ENCODE measurements at regions not wholly inside any gene's neighbourhood (a gene's known extent, or its start where the extent isn't known, plus 50 kb on each side); places are given as distances from the start of the nearest gene placed in this dataset.
"Not testable (repeated sequence)": the region's sequence is repeated elsewhere in the genome, so short reads cannot be mapped to it uniquely, and the experiment has no call there.

- no peak overlapping the region for H3K27ac ChIP-seq (ENCODE audit: low read depth, low read length)
- no peaks in the 10 kb centered on the region for H3K27me3 ChIP-seq (ENCODE audit: control insufficient read depth in 2 of 2, insufficient read depth in 2 of 2, low read length in 2 of 2)
- no peak overlapping the region for H3K4me3 ChIP-seq (ENCODE audit: low read length)
- H3K4me1 Mint-ChIP-seq, result no peaks in the 10 kb centered on the region
- CTCF ChIA-PET, result no interaction called here
- peaks cover 0 to 15% (median 2%) of the 10 kb centered on the region in 11 donors for H3K9me3 Mint-ChIP-seq
- POLR2A ChIA-PET, result no interaction called here
- H3K27me3 Mint-ChIP-seq, result no peaks in the 10 kb centered on the region
- no peaks in the 10 kb centered on the region for H3K4me1 ChIP-seq (ENCODE audit: control insufficient read depth in 2 of 2, insufficient read depth in 2 of 2, low read length in 2 of 2)
- no peak overlapping the region for H3K27ac Mint-ChIP-seq
- no peaks in the 10 kb centered on the region for H3K9me3 ChIP-seq (ENCODE audit: control insufficient read depth in 2 of 3, low read length in 3 of 3)
- no peaks in the 10 kb centered on the region for H3K36me3 ChIP-seq (ENCODE audit: control insufficient read depth in 2 of 3, insufficient read depth in 3 of 3, low read length in 3 of 3)
- intact Hi-C loops (cut with micrococcal nuclease), result no loop called here
- ATAC-seq, result no peak
- no peak overlapping the region for H3K4me3 Mint-ChIP-seq
- no peak for DNase-seq
- no peaks in the 10 kb centered on the region for H3K36me3 Mint-ChIP-seq
These were observed 96.7 kb upstream of the TRPC4 start for GRCh38 chr13:37966266-37966665.

DNA sequence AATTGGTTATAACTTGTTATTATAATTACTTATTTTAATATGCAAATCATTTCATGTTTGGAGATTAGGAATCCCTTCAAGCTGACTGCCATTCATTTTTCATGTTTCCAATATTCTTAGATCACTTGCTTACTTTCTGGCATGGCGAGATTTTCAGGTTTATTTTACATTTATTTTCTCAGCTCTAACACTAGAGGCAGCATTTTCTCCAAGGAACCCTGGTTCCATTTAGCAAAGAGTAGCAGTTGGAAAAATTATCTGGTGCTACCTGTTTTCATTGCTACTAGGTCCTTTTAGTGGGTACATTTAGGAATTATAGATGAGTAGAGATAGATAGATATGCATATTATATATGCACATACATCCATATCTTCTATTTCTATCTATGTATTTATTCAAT lies 90.9 kb upstream of the TRPC4 start:
- no peak overlapping the region for H3K4me3 Mint-ChIP-seq
- H3K4me3 ChIP-seq (ENCODE audit: low read length), result no peak overlapping the region
- H3K27me3 ChIP-seq (ENCODE audit: control insufficient read depth in 2 of 2, insufficient read depth in 2 of 2, low read length in 2 of 2), result no peaks in the 10 kb centered on the region
- H3K4me1 ChIP-seq (ENCODE audit: control insufficient read depth in 2 of 2, insufficient read depth in 2 of 2, low read length in 2 of 2), result no peaks in the 10 kb centered on the region
- no peaks in the 10 kb centered on the region for H3K36me3 Mint-ChIP-seq
- H3K27ac Mint-ChIP-seq, result no peak overlapping the region
- ATAC-seq, result no peak
- no peaks in the 10 kb centered on the region for H3K4me1 Mint-ChIP-seq
- no peaks in the 10 kb centered on the region for H3K27me3 Mint-ChIP-seq
- H3K27ac ChIP-seq (ENCODE audit: low read depth, low read length), result no peak overlapping the region
- peaks cover 0 to 16% (median 0%) of the 10 kb centered on the region in 11 donors for H3K9me3 Mint-ChIP-seq
- ChIA-PET CTCF (no interaction called here), POLR2A (no interaction called here)
- intact Hi-C loops (cut with micrococcal nuclease), result no loop called here
- DNase-seq, result no peak
- no peaks in the 10 kb centered on the region for H3K36me3 ChIP-seq (ENCODE audit: control insufficient read depth in 2 of 3, insufficient read depth in 3 of 3, low read length in 3 of 3)
- H3K9me3 ChIP-seq (ENCODE audit: control insufficient read depth in 2 of 3, low read length in 3 of 3), result no peaks in the 10 kb centered on the region

- Histone ChIP-seq H3K27me3 (ENCODE audit: control insufficient read depth in 2 of 2, insufficient read depth in 2 of 2, low read length in 2 of 2) (no peaks in the 10 kb centered on the region), H3K27ac (ENCODE audit: low read depth, low read length) (no peak overlapping the region), H3K4me1 (ENCODE audit: control insufficient read depth in 2 of 2, insufficient read depth in 2 of 2, low read length in 2 of 2) (no peaks in the 10 kb centered on the region), H3K36me3 (ENCODE audit: control insufficient read depth in 2 of 3, insufficient read depth in 3 of 3, low read length in 3 of 3) (no peaks in the 10 kb centered on the region), H3K9me3 (ENCODE audit: control insufficient read depth in 2 of 3, low read length in 3 of 3) (no peaks in the 10 kb centered on the region), H3K4me3 (ENCODE audit: low read length) (no peak overlapping the region)
- no peak for DNase-seq
- Mint-ChIP-seq H3K36me3 (no peaks in the 10 kb centered on the region), H3K27ac (no peak overlapping the region), H3K9me3 (peaks cover 0 to 13% (median 0%) of the 10 kb centered on the region in 11 donors), H3K4me3 (no peak overlapping the region), H3K27me3 (no peaks in the 10 kb centered on the region), H3K4me1 (no peaks in the 10 kb centered on the region)
- ChIA-PET POLR2A (no interaction called here), CTCF (interaction anchor here (0.7 kb wide), 1 partner anchor 251 kb away, joined by 3 read pairs; no protein-coding TSS in a partner anchor)
- no peak for ATAC-seq
- intact Hi-C loops (cut with micrococcal nuclease), result no loop called here
These were observed 89.7 kb upstream of the TRPC4 start for GRCh38 chr13:37959284-37959683.

DNA sequence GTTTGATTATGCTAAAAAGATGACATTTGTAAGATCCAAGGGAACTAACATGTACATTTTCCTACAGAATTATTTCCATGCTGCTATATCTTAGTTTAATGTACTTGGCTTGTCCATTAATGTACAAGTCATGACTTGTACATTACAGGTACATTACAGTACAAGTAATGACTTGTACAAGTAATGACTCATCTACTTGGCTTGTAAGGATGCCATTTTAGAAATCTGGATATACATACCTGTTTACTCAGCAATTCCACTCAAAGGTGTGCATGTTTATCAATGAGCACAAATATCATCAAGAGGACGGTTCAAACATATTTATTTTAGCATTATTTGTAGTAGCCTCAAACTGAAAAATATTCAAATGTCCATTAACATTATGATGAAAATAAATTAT lies 87.0 kb upstream of the TRPC4 start:
- Histone ChIP-seq H3K4me3 (ENCODE audit: low read length) (no peak overlapping the region), H3K9me3 (ENCODE audit: control insufficient read depth in 2 of 3, low read length in 3 of 3) (no peaks in the 10 kb centered on the region), H3K27ac (ENCODE audit: low read depth, low read length) (no peak overlapping the region), H3K36me3 (ENCODE audit: control insufficient read depth in 2 of 3, insufficient read depth in 3 of 3, low read length in 3 of 3) (no peaks in the 10 kb centered on the region), H3K27me3 (ENCODE audit: control insufficient read depth in 2 of 2, insufficient read depth in 2 of 2, low read length in 2 of 2) (no peaks in the 10 kb centered on the region), H3K4me1 (ENCODE audit: control insufficient read depth in 2 of 2, insufficient read depth in 2 of 2, low read length in 2 of 2) (no peaks in the 10 kb centered on the region)
- Mint-ChIP-seq H3K27ac (no peak overlapping the region), H3K4me1 (no peaks in the 10 kb centered on the region), H3K9me3 (peaks cover 0 to 7% (median under 1%) of the 10 kb centered on the region in 11 donors), H3K4me3 (no peak overlapping the region), H3K27me3 (no peaks in the 10 kb centered on the region), H3K36me3 (no peaks in the 10 kb centered on the region)
- ChIA-PET CTCF (no interaction called here), POLR2A (no interaction called here)
- intact Hi-C loops (cut with micrococcal nuclease), result no loop called here
- no peak for ATAC-seq
- no peak for DNase-seq

GRCh38 chr13:37954597-37954996 lies 85.0 kb upstream of the TRPC4 start:
- H3K4me1 Mint-ChIP-seq; ATAC-seq; H3K36me3 ChIP-seq (ENCODE audit: control insufficient read depth in 2 of 3, insufficient read depth in 3 of 3, low read length in 3 of 3); H3K27ac Mint-ChIP-seq; H3K4me1 ChIP-seq (ENCODE audit: control insufficient read depth in 2 of 2, insufficient read depth in 2 of 2, low read length in 2 of 2); H3K9me3 Mint-ChIP-seq; H3K27ac ChIP-seq (ENCODE audit: low read depth, low read length); H3K4me3 ChIP-seq (ENCODE audit: low read length); H3K27me3 Mint-ChIP-seq; H3K36me3 Mint-ChIP-seq; CTCF ChIA-PET; H3K4me3 Mint-ChIP-seq; intact Hi-C loops (cut with micrococcal nuclease); H3K27me3 ChIP-seq (ENCODE audit: control insufficient read depth in 2 of 2, insufficient read depth in 2 of 2, low read length in 2 of 2); POLR2A ChIA-PET; H3K9me3 ChIP-seq (ENCODE audit: control insufficient read depth in 2 of 3, low read length in 3 of 3); DNase-seq: not testable (repeated sequence)

- Histone ChIP-seq H3K27ac (ENCODE audit: low read depth, low read length) (no peak overlapping the region), H3K27me3 (ENCODE audit: control insufficient read depth in 2 of 2, insufficient read depth in 2 of 2, low read length in 2 of 2) (no peaks in the 10 kb centered on the region), H3K36me3 (ENCODE audit: control insufficient read depth in 2 of 3, insufficient read depth in 3 of 3, low read length in 3 of 3) (no peaks in the 10 kb centered on the region), H3K9me3 (ENCODE audit: control insufficient read depth in 2 of 3, low read length in 3 of 3) (no peaks in the 10 kb centered on the region), H3K4me1 (ENCODE audit: control insufficient read depth in 2 of 2, insufficient read depth in 2 of 2, low read length in 2 of 2) (no peaks in the 10 kb centered on the region), H3K4me3 (ENCODE audit: low read length) (no peak overlapping the region)
- Mint-ChIP-seq H3K27ac (no peak overlapping the region), H3K4me1 (no peaks in the 10 kb centered on the region), H3K36me3 (no peaks in the 10 kb centered on the region), H3K27me3 (no peaks in the 10 kb centered on the region), H3K9me3 (peaks cover 0 to 7% (median 1%) of the 10 kb centered on the region in 11 donors), H3K4me3 (no peak overlapping the region)
- ChIA-PET CTCF (no interaction called here), POLR2A (no interaction called here)
- ATAC-seq, result no peak
- intact Hi-C loops (cut with micrococcal nuclease), result no loop called here
- no peak for DNase-seq
These were observed 84.6 kb upstream of the TRPC4 start for GRCh38 chr13:37954191-37954590.

DNA sequence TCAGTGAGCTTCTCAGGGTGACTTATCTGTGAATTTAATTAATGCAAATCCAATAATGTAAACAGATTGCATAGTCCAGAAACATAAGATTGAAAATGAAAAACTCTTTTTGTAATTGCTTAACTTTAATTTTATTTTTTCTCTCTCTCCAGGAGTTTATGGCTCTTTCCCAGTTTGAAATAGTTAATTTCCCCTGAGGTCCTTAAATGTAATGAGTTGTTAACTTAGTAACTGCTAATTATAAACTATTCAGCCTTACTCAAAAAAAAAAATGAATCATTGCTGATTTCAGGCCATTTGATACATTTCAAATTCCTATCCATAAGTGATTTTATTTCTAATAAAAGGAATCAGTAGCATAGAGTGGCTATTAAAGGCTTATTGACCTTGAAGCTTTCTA lies 84.1 kb upstream of the TRPC4 start:
- H3K27ac ChIP-seq (ENCODE audit: low read depth, low read length), result no peak overlapping the region
- no peak overlapping the region for H3K4me3 ChIP-seq (ENCODE audit: low read length)
- H3K36me3 ChIP-seq (ENCODE audit: control insufficient read depth in 2 of 3, insufficient read depth in 3 of 3, low read length in 3 of 3), result no peaks in the 10 kb centered on the region
- CTCF ChIA-PET, result no interaction called here
- H3K4me1 ChIP-seq (ENCODE audit: control insufficient read depth in 2 of 2, insufficient read depth in 2 of 2, low read length in 2 of 2), result no peaks in the 10 kb centered on the region
- H3K4me3 Mint-ChIP-seq, result no peak overlapping the region
- DNase-seq (no peak), ATAC-seq (no peak)
- intact Hi-C loops (cut with micrococcal nuclease), result no loop called here
- H3K4me1 Mint-ChIP-seq, result no peaks in the 10 kb centered on the region
- POLR2A ChIA-PET, result no interaction called here
- no peaks in the 10 kb centered on the region for H3K9me3 ChIP-seq (ENCODE audit: control insufficient read depth in 2 of 3, low read length in 3 of 3)
- no peaks in the 10 kb centered on the region for H3K36me3 Mint-ChIP-seq
- H3K9me3 Mint-ChIP-seq, result peaks cover 0 to 12% (median 1%) of the 10 kb centered on the region in 11 donors
- H3K27me3 Mint-ChIP-seq, result no peaks in the 10 kb centered on the region
- no peak overlapping the region for H3K27ac Mint-ChIP-seq
- no peaks in the 10 kb centered on the region for H3K27me3 ChIP-seq (ENCODE audit: control insufficient read depth in 2 of 2, insufficient read depth in 2 of 2, low read length in 2 of 2)

Data from naive thymus-derived CD4-positive, alpha-beta T cell (primary cell).